Adrenal gland (tissue), 5 donors: ENCODE measurements at regions not wholly inside any gene's neighbourhood (a gene's known extent, or its start where the extent isn't known, plus 50 kb on each side); places are given as distances from the start of the nearest gene placed in this dataset.

ENCODE experiments used
- CTCF ChIP-seq, 6 experiments: fragments of 450-650 bp in 4 of 6; fragments of 200-600 bp in 2 of 6; sonication (generic) in 1 of 6; IDR thresholded peaks; 1 replicate in 5 of 6; 2 replicates in 1 of 6; pipeline versions ENCODE4 v1.5.1 to v1.8.0; 2016 to 2021; ENCODE audit warnings: antibody characterized with exemption in 6 of 6, mild to moderate bottlenecking in 2 of 6, moderate library complexity in 1 of 6
- POLR2A ChIP-seq, 2 donors: fragments of 450-650 bp; IDR thresholded peaks; one replicate each; pipeline ENCODE4 v1.6.1; 2017; ENCODE audit warnings: antibody characterized with exemption in 2 of 2, mild to moderate bottlenecking in 2 of 2, moderate library complexity in 1 of 2
- donor health status: DM: no; HTN: no; CAD: no.

DNA sequence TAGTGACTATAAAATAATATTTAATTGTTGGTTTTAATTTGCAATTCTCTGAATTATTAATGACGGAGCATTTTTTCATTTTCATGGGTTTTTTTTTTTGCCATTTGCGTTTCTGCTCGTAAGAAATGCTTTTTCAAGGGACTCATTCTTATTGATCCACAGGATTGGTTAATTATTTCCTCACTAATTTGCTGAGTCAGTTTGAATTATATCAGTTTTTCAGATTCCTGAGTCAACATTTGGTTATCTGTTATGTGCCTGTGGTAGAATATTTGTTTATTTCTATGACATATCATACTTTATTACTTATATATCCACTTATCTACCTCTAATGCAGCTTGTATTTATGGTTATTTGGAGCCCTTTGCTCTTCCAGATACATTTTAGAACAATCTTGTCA is 257.0 kb upstream of the BTBD3 start:
- TF ChIP-seq CTCF (IDR thresholded peaks at IDR 0.05) (no peak), POLR2A (IDR thresholded peaks at IDR 0.05) (no peak)
